IMR-90 (cell line): ENCODE measurements at regions not wholly inside any gene's neighbourhood (a gene's known extent, or its start where the extent isn't known, plus 50 kb on each side); places are given as distances from the start of the nearest gene placed in this dataset.

Experiments used
- ATAC-seq: fragments of 200-7000 bp; cut with Tn5 transposase; 2 replicates; pipeline ENCODE4 v1.9.1; 2020; ENCODE audit warnings: low read depth, mild to moderate bottlenecking, moderate library complexity
- BruUV-seq: library from RNA; stranded (reverse); fragments of 400-500 nt; replicated peaks from 2 replicates; lab custom pipeline; 2021; lab: Mats Ljungman, UMichigan
- CTCF ChIA-PET: fragments of 300-600 bp; formaldehyde crosslinking; extraction: SDS; loops from one replicate; lab custom pipeline; 2021; ENCODE audit warnings: antibody characterized with exemption; lab: Yijun Ruan, JAX
- POLR2A ChIA-PET: fragments of 300-600 bp; sonication (Branson Sonifier 250); formaldehyde crosslinking; loops from one replicate; lab custom pipeline; 2022; ENCODE audit warnings: antibody characterized with exemption; ENCODE audit not compliant: unreplicated experiment; lab: Charles Lee
- DNase-seq: peaks from one replicate; pipeline ENCODE4 v3.0.0; 2013
- H2AFZ ChIP-seq: replicated peaks from 2 replicates; pipeline ENCODE3; 2013; ENCODE audit warnings: low read length, mild to moderate bottlenecking; ENCODE audit not compliant: poor library complexity
- H2AK5ac ChIP-seq: 2 replicates; pipeline ENCODE4 v1.6.1; 2013; ENCODE audit warnings: low read depth, low read length, inconsistent platforms
- H2AK9ac ChIP-seq: replicated peaks from 2 replicates; pipeline ENCODE3; 2013; ENCODE audit warnings: mild to moderate bottlenecking, low read depth, low read length, moderate library complexity; ENCODE audit not compliant: poor library complexity
- H2BK120ac ChIP-seq: 2 replicates; pipeline ENCODE4 v1.6.1; 2013; ENCODE audit warnings: low read depth, low read length, inconsistent platforms
- H2BK15ac ChIP-seq: 3 replicates; pipeline ENCODE4 v1.6.1; 2013; ENCODE audit warnings: low read depth, low read length, inconsistent platforms
- H2BK20ac ChIP-seq: 2 replicates; pipeline ENCODE4 v1.6.1; 2013; ENCODE audit warnings: low read depth, mild to moderate bottlenecking, inconsistent platforms, low read length, moderate library complexity
- H2BK5ac ChIP-seq: 2 replicates; pipeline ENCODE4 v1.6.1; 2013; ENCODE audit warnings: mild to moderate bottlenecking, low read depth, low read length, inconsistent platforms; ENCODE audit not compliant: poor library complexity, severe bottlenecking
- H3K14ac ChIP-seq: replicated peaks from 2 replicates; pipeline ENCODE4 v1.6.1; 2013; ENCODE audit warnings: low read depth, low read length, inconsistent platforms
- H3K18ac ChIP-seq: 2 replicates; pipeline ENCODE4 v1.6.1; 2013; ENCODE audit warnings: low read depth, low read length, control low read depth
- H3K23ac ChIP-seq: 2 replicates; pipeline ENCODE4 v1.6.1; 2013; ENCODE audit warnings: low read depth, low read length, inconsistent platforms
- H3K27ac ChIP-seq: 2 replicates; pipeline ENCODE4 v1.5.1; 2013; ENCODE audit warnings: mild to moderate bottlenecking, control low read depth, low read length; ENCODE audit not compliant: insufficient read depth
- H3K27me3 ChIP-seq: 2 replicates; pipeline ENCODE4 v1.6.1; 2013; ENCODE audit warnings: low read length; ENCODE audit not compliant: control insufficient read depth, insufficient read depth
- H3K36me3 ChIP-seq: 2 replicates; pipeline ENCODE4 v1.6.1; 2013; ENCODE audit warnings: low read length, mixed read lengths; ENCODE audit not compliant: control insufficient read depth, insufficient read depth
- H3K4ac ChIP-seq: 2 replicates; pipeline ENCODE4 v1.6.1; 2013; ENCODE audit warnings: low read depth, low read length, inconsistent platforms
- H3K4me1 ChIP-seq: 2 replicates; pipeline ENCODE4 v1.6.1; 2013; ENCODE audit warnings: low read length, mixed read lengths; ENCODE audit not compliant: control insufficient read depth, insufficient read depth
- H3K4me2 ChIP-seq: 2 replicates; pipeline ENCODE4 v1.6.1; 2013; ENCODE audit warnings: low read depth, mild to moderate bottlenecking, control low read depth, low read length, moderate library complexity
- H3K4me3 ChIP-seq: 2 replicates; pipeline ENCODE4 v1.5.1; 2013; ENCODE audit warnings: low read depth, mild to moderate bottlenecking, control low read depth, low read length, moderate library complexity; ENCODE audit not compliant: insufficient read depth
- H3K56ac ChIP-seq: 2 replicates; pipeline ENCODE4 v1.6.1; 2013; ENCODE audit warnings: low read length, inconsistent platforms; ENCODE audit not compliant: insufficient read depth; ENCODE audit errors: extremely low read depth
- H3K79me1 ChIP-seq, 2 experiments: 2 replicates each; pipeline ENCODE4 v1.6.1; 2013; ENCODE audit warnings: low read length in 2 of 2, inconsistent platforms in 1 of 2, low read depth in 1 of 2
- H3K9ac ChIP-seq: 2 replicates; pipeline ENCODE4 v1.6.1; 2013; ENCODE audit warnings: low read depth, low read length, control low read depth
- H3K9me1 ChIP-seq: 2 replicates; pipeline ENCODE4 v1.6.1; 2013; ENCODE audit warnings: low read length, inconsistent platforms; ENCODE audit not compliant: insufficient read depth
- H3K9me3 ChIP-seq: 2 replicates; pipeline ENCODE4 v1.6.1; 2013; ENCODE audit warnings: low read length; ENCODE audit not compliant: control insufficient read depth, insufficient read depth
- H4K20me1 ChIP-seq: 2 replicates; pipeline ENCODE4 v1.6.1; 2013; ENCODE audit warnings: low read length, inconsistent platforms; ENCODE audit not compliant: insufficient read depth
- H4K5ac ChIP-seq: 2 replicates; pipeline ENCODE4 v1.6.1; 2013; ENCODE audit warnings: mild to moderate bottlenecking, low read depth, low read length, control low read depth
- H4K8ac ChIP-seq, 2 experiments: 2 replicates each; pipeline ENCODE4 v1.6.1; 2013; ENCODE audit warnings: low read depth in 2 of 2, low read length in 2 of 2, control low read depth in 1 of 2, inconsistent platforms in 1 of 2
- H4K91ac ChIP-seq: 2 replicates; pipeline ENCODE4 v1.6.1; 2013; ENCODE audit warnings: low read depth, low read length, inconsistent platforms; ENCODE audit not compliant: insufficient read depth
- BHLHE40 ChIP-seq: fragments of 150-350 bp; IDR thresholded peaks from 2 replicates; pipeline ENCODE4 v1.6.1; 2016; ENCODE audit warnings: mild to moderate bottlenecking, low read depth, low read length
- CEBPB ChIP-seq: IDR thresholded peaks from 2 replicates; pipeline ENCODE4 v1.6.1; 2012; ENCODE audit warnings: low read depth, low read length, improper control_type of control experiment
- CHD1 ChIP-seq: IDR thresholded peaks from 2 replicates; pipeline ENCODE4 v1.6.1; 2012; ENCODE audit warnings: low read depth, low read length, improper control_type of control experiment
- ELK1 ChIP-seq: fragments of 150-350 bp; IDR thresholded peaks from 2 replicates; pipeline ENCODE4 v1.6.1; 2016; ENCODE audit warnings: low read depth, mild to moderate bottlenecking, low read length, moderate library complexity, borderline replicate concordance
- MAFK ChIP-seq: IDR thresholded peaks from 2 replicates; pipeline ENCODE4 v1.6.1; 2012; ENCODE audit warnings: low read depth, low read length, improper control_type of control experiment
- RAD21 ChIP-seq: IDR thresholded peaks from 2 replicates; pipeline ENCODE4 v1.6.1; 2012; ENCODE audit warnings: low read length, improper control_type of control experiment
- RCOR1 ChIP-seq: IDR thresholded peaks from 2 replicates; pipeline ENCODE4 v1.6.1; 2012; ENCODE audit warnings: mild to moderate bottlenecking, low read length, improper control_type of control experiment; ENCODE audit not compliant: insufficient replicate concordance
- RFX5 ChIP-seq: IDR thresholded peaks from 2 replicates; pipeline ENCODE4 v1.8.0; 2012; ENCODE audit warnings: low read depth, mild to moderate bottlenecking, low read length, moderate library complexity
- WGBS, 2 experiments: methylation state at CpG; one replicate each; pipeline versions ENCODE4 v1.1.5 to v1.1.7; 2013; ENCODE audit warnings: missing lambda C conversion rate in 2 of 2; ENCODE audit not compliant: insufficient read length in 1 of 2; ENCODE audit errors: extremely low coverage in 2 of 2; 5-methylcytosine and 5-hydroxymethylcytosine counted together
- dilution Hi-C: fragments of 300-500 bp; cut with HindIII; formaldehyde crosslinking; loops from one replicate; pipeline ENCODE4 v1.14.3; 2018; ENCODE audit warnings: low sequenced_read_pairs; ENCODE audit not compliant: unreplicated experiment
- in situ Hi-C: fragments of 300-500 bp; cut with MboI; formaldehyde crosslinking; loops from 3 replicates; pipeline ENCODE4 v1.14.3; 2019; ENCODE audit warnings: low sequenced_read_pairs, inconsistent platforms, mixed read lengths
- intact Hi-C: fragments of 100-400 bp; cut with micrococcal nuclease; formaldehyde crosslinking; loops from 2 replicates; pipeline ENCODE4 v1.10.0; 2022

- ATAC-seq (no peak), DNase-seq (no peak)
- no peak overlapping the region for H3K27ac ChIP-seq
- no peak overlapping the region for H4K8ac ChIP-seq
- ChIA-PET CTCF (no interaction called here), POLR2A (no interaction called here)
- H3K18ac ChIP-seq: no peak overlapping the region
- H3K27me3 ChIP-seq: no peaks in the 10 kb centered on the region; the same call in none of the 2 replicates
- dilution Hi-C loops (no loop called here), intact Hi-C loops (no loop called here), in situ Hi-C loops (loop anchor here (25.0 kb wide), 1 partner anchor 845 kb away; no protein-coding TSS in a partner anchor)
- no peak overlapping the region for H4K91ac ChIP-seq
- no peak overlapping the region for H3K23ac ChIP-seq
- no peaks in the 10 kb centered on the region for H3K9me1 ChIP-seq
- H3K9me3 ChIP-seq: no peaks in the 10 kb centered on the region
- H4K20me1 ChIP-seq: no peaks in the 10 kb centered on the region
- no CpG with 5 or more reads among the region's 1 CpG for WGBS, 2 experiments
- H3K36me3 ChIP-seq: no peaks in the 10 kb centered on the region
- peaks cover 2% of the 10 kb centered on the region; the same call in 1 of the 2 replicates for H3K4me1 ChIP-seq
- no peak overlapping the region for H2BK5ac ChIP-seq
- no peak overlapping the region for H3K4me3 ChIP-seq
- no peak overlapping the region for H3K4me2 ChIP-seq
- H4K5ac ChIP-seq: no peak overlapping the region
- H3K14ac ChIP-seq: no peak overlapping the region
- H3K9ac ChIP-seq: no peak overlapping the region
- H2BK120ac ChIP-seq: no peak overlapping the region
- no peaks in the 10 kb centered on the region for H3K79me1 ChIP-seq
- no peak overlapping the region for H3K4ac ChIP-seq
- no peak overlapping the region for H3K56ac ChIP-seq
- H2AFZ ChIP-seq: no peak overlapping the region
- BruUV-seq: no TSS peak
- H2AK9ac ChIP-seq: no peak overlapping the region
- TF ChIP-seq MAFK: no peak
- no peak for TF ChIP-seq RFX5
- TF ChIP-seq RCOR1: no peak
- TF ChIP-seq BHLHE40: no peak
- TF ChIP-seq RAD21: no peak
- TF ChIP-seq CEBPB: no peak
- no peak for TF ChIP-seq ELK1
- TF ChIP-seq CHD1: no peak
- no peak overlapping the region for H2BK20ac ChIP-seq
- no peak overlapping the region for H2BK15ac ChIP-seq
- H2AK5ac ChIP-seq: no peak overlapping the region
Measured at GRCh38 chr2:234266952-234267351, 216.4 kb downstream of the SPP2 start.
